HG03103 (cell line): ENCODE measurements at regions not wholly inside any gene's neighbourhood (a gene's known extent, or its start where the extent isn't known, plus 50 kb on each side); places are given as distances from the start of the nearest gene placed in this dataset.

Source experiments
- ATAC-seq: cut with Tn5 transposase; IDR thresholded peaks from one replicate; pipeline ENCODE4 v1.9.1; 2021; ENCODE audit warnings: low read depth; ENCODE audit not compliant: unreplicated experiment

DNA sequence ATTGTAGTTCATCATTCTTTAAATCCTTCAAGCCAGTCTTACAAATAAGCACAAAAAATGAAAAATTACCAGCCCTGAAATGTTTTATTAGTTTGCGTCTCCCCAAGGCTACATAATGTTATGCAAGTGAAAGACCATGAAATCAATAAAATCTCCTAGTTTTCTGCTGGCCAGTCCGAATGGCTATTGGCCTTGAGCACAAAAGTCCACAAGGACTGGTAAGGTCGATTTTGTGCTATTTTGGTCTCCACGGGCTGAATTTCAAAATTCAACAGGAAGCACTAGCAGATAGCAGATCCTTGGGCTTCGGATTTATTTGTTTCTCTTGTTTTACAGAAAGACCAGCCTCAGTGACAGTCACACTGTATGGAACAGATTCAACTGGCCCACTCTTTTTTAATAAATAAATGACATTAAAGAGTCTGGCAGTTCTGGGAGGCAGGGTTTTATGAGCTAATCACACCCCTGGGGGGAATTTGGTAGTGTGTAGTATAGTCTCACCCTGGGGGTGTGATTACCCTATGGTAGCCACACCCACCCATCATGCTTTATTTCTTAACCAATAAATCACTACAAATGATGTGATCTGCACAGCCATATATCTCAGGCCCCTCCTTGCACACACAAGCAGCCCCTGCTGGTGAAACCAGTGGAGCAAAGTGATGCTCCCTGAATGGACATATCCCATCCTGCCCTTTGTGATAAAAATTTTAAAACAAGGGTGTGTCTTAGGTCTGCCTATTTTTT, 51.1 kb upstream of the TMEM33 start:
- no peak for ATAC-seq

DNA sequence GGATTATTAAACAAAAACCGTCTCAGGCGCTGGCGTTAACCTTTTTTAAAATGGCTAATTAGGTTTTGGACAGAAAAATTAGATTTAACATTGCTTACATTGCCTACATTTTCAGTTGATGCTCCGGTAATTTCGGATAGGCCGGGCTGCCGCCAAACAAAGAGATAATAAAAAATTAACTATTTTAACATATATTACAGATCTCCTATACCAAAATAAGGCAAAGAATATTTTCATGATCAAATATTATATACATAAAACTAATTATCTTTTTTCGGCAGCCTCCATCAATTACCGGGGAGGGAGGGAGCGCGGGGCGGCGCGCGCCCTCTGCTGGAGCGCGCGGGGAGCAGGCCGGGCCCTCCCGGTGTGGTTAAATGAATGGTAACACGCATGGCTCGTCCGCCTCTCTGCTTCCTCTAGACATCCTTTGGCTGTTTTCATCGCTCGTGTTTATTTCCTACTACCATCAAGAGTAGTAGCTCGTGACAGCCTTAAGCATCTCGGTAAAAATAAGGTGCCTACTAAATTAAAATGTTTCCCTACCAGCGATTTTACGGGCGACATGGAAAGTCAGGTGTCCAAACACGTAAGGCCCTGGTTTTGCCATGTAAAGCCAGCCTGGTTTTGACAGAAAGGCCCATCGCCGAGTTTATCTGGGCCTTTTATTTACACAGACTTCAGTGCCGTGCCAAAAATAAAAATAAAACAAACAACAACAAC, 52.4 kb upstream of the TMEM33 start:
- ATAC-seq = no peak

DNA sequence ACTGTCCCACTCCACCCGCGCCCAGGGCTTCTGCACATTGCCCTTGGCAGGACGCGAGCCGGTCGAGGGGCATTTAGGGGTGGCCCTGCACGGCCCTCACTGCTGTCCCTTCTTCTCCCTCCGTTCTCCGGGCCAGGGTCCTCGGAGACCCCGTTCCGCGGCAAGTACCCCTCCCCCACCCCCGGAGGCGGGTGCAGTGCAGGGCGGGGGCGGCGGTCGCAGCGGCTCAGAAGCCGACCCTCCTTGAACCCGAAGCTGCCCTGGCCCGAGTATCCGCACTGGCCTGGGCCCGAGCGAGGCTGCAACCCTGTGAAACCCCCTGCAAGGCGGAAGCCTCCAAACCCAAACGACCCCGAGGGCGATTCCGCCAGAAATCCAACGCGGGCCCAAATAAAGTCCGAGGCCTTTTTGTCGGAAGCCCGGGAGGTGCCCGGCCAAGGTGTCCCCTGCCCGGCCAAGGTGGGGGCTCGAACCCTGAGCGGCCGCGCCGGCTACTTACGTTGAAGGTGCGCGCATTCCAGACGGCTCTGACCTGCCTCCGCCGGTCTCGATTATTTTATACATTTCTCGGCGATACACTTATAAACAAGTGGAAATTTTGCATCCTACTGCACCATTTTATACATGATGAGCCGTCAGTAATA, 53.1 kb upstream of the TMEM33 start:
- ATAC-seq = no peak

DNA sequence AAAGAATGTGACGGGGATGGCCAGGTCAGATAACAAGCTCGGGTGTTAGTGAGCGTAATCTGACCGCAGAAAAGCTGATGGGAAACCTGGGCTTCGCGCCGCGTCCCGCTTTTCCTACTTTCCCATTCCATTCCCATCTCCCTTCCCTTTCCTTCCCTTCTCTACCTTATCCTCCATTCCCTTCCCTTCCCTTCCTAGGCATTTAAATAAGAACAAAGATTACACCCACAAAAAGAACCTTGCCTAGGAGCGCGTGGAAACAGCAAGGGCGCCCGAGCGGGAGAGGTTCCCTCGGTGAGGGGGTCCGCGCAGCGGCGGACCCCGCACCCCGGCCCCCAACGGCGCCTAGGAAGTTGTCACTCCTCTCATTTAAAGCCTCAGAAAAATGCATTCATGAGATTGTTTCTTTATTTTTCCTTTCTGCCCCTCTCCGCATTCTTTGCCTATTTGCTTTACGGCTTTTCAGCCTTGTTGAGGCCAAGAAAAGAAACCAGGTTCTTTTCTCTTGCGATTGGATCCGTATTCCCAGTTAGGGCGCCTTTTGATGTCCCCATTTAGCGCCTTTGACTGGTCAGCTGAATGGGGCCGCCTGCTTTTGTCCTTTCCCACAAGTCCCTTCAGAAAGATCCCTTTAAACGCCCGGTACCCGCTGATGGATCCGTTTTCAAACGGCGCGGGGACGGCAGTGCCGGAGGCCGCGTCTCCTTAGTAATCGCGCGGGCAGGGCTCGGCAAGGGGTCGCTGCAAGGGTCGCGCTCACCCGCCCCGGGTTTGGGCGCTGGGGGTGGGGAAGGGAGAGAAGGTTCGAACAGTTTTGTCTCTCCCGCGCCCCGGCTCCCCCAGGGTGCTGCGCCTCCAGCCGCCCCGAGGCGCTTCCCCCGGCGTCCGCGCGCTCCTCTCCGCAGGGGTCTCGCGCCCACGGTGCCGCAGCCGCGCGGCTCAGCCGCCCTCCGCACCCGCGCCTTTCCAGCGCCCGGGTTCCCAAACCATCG, 54.1 kb upstream of the TMEM33 start:
- ATAC-seq = no peak

DNA sequence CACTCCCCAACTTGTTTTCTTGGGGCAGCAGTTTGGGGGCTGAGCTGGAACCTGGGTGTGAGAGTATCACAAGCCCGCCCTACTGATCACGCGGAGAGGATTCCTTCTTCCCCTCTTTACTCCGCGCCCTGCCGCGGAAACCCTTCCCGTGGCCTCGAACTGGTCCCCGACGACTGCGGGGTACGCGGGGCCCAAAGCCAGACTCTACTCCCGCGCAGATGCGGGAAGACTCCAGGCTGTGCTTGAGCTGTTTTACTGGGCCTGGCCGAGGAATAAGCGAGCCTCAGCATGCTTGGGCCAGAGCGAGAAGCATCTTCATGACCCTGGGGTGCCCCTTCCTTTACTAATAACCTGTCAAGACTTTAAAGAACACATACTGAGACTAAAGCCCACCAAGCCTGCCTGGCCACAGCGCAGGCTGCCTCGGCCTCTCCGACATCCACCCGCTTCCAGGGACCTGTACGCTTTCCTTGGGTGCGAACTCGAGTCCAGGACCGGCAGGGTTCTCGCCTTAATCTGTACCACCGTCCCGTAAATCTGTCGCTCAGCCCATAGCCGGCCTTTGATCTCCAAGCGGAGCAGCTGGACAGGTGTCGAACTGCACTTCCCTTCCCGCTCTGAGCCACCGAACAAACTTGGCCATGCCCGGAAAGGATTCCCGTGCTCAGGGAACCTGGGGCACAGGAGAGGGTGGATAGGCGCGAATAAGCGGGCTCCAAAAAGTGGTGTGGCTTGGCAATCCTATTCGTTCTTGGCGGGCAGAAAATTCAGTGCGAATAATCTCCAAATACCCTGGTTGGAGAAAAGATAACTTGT, 55.0 kb upstream of the TMEM33 start:
- no peak for ATAC-seq

DNA sequence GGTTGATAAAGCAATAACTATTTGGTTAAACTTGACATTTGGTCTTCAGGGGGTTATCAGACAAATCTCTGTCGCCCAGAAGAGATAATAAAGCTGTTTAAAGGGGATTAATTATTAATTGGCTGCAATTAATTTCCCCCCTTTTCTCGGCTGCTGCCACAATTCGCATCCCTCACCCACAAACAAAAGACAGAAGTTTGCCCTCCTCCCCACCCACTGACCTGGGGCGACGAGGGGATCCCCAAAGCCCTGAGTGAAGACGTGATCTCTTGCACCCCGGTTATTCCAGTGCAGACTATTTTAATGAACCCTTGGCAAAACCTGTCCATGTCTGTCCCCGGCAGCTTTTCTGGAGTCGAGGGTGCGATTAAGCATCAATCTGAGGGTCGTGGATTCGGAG, 55.7 kb upstream of the TMEM33 start:
- no peak for ATAC-seq

DNA sequence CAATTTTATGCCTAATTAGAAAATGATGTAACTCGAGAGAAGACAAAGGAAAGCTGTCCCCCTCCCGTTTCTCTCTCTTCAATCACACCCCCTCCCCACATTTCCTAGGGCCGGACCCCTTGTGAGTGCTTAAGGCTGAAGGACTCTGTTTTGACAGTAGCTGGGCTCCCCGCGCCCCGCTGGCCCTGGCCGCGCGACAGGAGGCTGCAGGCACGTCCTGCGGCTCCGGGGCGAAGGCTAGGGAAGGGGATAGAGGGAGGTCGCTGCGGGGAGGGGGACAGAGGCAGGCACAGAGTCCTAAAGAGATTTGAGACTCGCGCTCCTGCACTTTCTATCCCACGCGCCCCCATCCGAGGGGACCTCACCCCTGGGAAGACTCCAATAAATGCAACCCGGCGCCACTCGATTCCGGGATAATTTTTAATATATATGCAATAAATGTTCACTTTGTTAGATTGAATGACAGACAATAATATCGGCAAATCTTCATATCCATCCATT, 56.2 kb upstream of the TMEM33 start:
- no peak for ATAC-seq

DNA sequence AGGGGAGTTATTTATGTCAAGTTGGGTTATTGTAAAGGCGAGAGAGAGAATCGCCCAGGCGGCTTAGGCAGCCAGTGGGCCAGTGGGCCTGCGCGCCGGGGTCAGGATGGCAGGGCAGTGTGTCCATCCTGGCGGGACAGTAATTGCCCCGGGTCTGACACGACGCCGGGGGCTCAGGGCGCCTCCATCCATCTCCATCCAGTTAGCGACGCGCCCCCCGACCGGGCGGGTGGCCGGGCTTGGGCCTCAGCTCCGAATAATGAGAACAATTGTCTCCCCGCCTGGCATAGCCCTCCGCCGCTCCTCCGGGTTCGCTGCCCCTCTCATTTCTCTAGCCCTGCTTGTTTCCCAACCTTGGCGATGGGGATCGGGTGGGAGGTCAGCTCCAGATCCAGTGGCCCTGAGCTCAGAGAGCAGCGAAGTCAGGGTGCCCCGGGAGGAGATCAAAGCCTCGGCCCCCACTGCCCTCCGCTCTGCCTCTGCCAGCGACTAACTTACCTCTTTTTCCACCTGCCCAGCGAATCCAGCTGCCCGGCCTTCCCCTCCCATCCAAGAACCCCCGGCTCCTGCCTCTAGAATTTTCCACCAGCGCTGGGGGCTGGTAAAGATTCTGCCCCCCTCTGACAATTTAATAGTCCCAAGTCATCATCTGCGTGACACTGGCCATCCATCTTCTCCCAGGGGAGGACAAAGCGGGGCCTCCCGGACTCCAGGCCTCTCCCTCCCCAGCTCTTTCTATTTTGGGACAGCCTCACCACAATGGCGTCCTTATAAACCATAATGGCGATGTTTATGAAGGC, 56.9 kb upstream of the TMEM33 start:
- ATAC-seq = no peak

DNA sequence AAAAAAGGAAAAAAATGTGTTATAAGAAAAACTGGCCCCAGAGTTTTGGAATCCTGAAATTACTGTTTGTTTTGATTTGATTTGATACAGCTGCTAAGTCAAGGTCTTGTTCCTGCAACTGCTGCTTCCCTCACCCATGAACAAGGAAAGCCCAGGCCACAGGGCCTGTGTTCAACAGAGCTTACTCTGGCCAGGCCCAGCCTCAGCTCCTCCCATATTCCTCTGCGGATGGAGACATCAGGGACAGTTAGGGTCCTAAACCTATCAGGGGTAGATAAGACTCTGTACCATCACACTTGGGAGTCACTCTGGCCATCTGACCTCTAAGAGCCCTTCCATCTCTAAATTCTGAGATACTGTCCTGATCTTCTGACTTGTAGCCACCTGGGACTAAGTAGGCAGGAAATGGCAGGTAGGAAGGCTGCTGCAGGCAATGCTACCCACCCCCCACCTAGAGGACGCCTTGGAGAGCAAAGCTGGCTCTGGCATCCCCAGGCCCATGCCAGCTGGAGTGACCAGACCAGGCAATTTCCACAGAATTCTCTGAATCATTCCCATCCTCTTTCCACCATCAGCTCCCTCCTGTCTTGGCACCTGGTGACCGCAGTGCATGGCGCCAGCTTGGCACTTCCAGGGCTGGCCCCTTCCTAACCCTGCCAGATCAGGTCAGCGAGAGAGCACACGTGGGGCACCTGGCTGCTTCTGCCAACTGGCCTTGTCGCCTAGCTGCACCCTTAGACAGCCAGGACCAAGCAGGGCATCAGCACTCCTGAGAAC, 58.0 kb upstream of the TMEM33 start:
- ATAC-seq = no peak

DNA sequence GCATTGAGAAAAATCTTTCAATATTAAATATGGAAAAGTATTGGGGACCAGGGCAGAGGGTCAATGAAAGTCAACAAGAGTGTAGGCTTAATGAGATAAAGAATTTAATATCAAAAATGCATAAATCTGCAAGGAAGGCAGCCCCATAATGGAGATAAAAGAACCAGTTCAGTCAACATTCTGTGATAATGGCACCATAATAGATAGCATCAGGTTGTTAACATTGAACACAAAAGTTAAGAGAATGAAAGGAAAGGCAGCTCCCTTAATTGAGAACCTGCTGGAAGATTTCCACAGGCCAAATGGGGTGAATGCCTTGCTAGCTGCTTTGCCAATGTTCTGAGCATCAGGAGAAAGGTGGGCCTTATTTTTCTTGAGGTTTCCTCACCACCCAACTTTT, 60.4 kb upstream of the TMEM33 start:
- ATAC-seq = no peak

DNA sequence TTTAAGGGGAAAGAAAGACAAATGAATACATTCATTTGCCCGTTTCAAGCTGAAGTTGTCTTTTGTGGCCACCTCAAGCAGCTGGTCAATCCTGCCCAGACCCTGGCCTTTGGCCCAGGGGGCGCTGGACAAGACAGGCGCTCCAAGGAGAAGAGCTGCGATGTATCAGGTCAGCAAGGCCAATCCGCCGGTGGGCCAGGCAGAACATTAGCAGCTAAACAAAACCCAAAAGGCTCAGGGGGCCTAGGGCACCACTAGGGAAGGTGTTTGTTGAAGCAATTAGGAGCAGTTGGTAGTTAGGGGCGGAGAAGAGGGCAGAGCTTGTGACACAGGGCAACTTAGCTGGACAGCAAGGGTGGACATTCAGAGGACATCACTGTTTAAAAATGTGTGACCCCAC, 60.8 kb upstream of the TMEM33 start:
- no peak for ATAC-seq

DNA sequence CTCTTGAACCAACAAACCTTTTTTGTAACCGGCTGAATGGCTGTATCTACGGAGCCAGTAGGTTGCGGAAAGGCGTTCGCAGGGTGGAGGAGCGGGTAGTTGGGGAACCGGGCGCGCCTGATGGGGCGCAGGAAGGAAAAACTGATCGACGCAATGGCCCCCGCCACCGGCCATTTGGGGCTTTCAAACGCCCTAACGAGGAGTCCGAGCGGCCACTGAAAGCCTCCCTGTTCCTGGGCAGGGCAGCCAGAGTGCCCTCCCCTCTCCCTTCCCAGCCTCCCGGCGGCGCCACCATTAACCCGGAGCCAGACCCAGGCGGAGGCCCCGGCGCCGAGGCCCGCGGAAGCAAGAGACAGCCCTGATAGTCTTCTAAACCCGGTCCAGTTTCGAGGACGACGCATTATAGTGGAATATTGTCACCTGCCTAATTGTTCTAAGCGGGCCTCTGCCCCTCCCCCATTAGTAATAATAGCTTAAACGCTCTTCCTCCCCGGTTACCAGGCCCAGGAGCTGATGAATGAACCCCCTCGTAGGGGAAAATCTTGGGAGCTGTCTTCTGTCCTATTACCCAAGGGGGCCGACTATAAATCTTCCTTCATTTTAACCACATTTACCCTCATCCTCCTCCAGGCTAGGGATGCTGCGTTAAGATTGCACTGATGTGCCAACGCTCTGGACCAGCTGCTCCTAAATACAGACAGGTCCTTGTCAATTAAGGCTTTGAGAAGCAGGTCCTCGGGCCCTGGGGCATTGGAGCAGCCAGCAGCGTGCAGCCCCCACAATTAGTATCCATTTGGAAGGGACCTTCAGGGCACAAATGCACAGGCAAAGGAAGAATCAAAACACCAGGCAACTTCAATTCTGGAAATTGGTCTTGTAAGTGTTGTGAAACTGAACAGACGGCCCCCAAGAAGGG, 61.6 kb upstream of the TMEM33 start:
- no peak for ATAC-seq

DNA sequence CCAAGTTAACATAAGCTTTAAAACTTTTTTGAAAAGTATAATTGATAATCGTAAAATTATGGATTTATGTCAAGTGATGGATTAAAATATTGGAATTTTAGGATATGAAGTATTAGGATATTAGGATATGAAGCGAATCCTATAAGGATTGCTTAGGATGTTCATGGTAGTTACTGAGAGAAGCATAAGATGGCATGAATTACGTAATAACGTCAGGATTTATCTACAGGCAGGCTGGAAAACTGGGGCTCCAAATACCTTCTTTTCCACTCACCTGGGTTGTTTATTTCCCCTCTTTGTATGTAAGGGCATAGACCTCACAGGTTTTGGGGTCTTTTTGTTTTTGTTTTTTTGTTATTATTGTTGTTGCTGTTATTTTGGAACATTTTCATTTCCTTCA, 65.2 kb upstream of the TMEM33 start:
- no peak for ATAC-seq

DNA sequence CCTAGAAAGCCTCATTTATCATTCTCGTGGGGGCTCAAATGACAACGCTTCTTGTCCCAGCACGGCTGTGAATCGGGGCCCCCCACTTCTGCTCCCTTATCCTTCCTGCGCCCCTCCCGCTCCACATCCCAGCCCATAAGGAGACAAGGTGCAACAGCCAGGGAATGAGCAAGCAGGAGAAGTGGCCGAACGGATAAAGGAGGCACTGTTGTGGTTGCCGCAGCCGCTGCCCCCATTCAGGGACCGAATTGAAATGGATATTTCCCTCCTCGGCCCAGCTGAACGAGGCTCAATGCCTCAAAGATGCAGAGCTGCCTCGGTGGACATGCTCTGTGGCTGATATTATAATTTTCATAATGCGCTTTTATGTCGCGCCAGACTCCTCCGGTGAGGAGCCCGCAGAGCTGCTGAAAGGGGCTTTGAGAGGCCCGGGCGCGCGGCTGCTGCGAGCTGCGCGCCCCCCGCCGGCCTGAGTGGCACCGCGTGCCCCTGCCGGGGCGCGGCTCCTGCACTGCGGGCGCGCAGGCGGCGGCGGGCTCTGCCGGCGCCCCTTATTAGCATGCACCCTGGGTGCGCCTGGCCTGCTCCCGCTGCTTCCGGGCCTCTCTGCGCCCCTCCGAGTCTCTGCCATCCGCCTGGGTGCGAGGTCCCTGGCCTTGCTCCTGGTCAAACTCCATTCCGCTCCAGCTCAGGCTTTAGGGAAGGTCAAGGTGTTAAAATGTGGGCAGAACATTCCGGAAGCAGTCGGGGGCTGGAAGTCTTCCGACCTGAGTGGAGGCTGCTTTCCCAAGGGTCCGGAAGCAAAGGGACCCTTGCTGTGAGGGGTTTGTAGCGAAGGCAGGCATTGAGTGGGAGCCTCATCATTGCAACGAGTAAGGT, 68.2 kb upstream of the TMEM33 start:
- no peak for ATAC-seq

DNA sequence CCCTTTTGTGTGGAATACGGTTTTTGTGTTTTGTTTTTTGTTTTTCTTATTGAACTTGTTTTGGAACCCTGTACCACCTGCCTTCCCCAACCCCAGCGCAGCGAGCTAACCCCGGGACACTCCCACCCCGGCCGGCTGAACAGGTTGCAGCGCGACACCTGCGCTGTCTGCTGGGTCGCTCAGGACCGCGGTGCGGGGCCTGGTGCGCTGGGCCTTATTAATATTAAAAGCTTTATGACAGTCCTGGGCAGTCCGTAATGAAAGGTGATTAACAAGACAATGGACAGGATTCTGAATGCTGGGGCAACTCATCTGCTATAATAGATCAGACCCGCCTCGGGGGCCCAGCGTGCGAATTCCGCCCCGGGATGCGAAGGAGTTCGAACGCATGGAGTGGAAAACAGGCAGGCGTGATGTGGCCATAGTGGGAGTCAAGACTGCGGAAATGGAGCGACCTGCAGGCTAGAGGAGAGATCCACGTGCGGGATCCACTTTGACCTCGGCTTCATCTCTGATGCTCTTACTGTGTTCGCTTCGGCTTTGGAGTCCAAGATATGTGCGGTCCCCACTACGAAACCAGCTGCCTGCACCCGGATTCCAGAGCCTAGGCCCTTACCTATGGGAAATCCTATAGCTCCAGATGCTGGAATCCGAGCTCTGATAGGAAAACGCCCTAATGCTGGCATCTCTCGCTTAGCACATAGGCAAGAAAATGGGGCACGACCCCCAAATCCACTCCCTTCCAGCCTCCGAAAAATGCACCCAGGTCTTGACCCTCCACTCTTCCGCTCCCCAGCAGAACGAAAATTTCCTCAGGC, 69.0 kb upstream of the TMEM33 start:
- no peak for ATAC-seq
